ENCODE measurements at regions not wholly inside any gene's neighbourhood (a gene's known extent, or its start where the extent isn't known, plus 50 kb on each side); places are given as distances from the start of the nearest gene placed in this dataset.
"Not testable (repeated sequence)": the region's sequence is repeated elsewhere in the genome, so short reads cannot be mapped to it uniquely, and the experiment has no call there.

GRCh38 chr17:77086433-77087010 lies 54.2 kb upstream of the SEC14L1 start:
- peak overlapping the region; percentile 43 for H3K9ac ChIP-seq (ENCODE audit: insufficient read length, low read depth)
- H3K27me3 ChIP-seq (ENCODE audit: insufficient read depth, insufficient read length): no peaks in the 10 kb centered on the region
- no peaks in the 10 kb centered on the region for H3K9me3 ChIP-seq (ENCODE audit: insufficient read depth, low read length)

GRCh38 chr17:77087650-77088454 lies 52.9 kb upstream of the SEC14L1 start:
- Histone ChIP-seq H3K9me3 (ENCODE audit: insufficient read depth, low read length) (no peaks in the 10 kb centered on the region), H3K4me1 (ENCODE audit: insufficient read depth, insufficient read length) (no peaks in the 10 kb centered on the region), H3K27me3 (ENCODE audit: insufficient read depth, insufficient read length) (no peaks in the 10 kb centered on the region), H3K4me3 (ENCODE audit: insufficient read length, low read depth) (no peak overlapping the region), H3K36me3 (ENCODE audit: insufficient read depth, insufficient read length, low read length) (peaks cover 26% of the 10 kb centered on the region), H3K9ac (ENCODE audit: insufficient read length, low read depth) (no peak overlapping the region)
- TF ChIP-seq ZNF274 (IDR thresholded peaks at IDR 0.05; ENCODE audit: low read depth, low read length) (no peak), YY1 (IDR thresholded peaks at IDR 0.05; ENCODE audit: insufficient read depth, insufficient read length) (no peak), SUZ12 (IDR thresholded peaks at IDR 0.05; ENCODE audit: extremely low read depth, insufficient read depth, insufficient read length) (no peak)
- no peak for DNase-seq (ENCODE audit: low read depth, low spot score)

More at GRCh38 chr17:77086433-77087010, 54.2 kb upstream of the SEC14L1 start:
- peak; percentile 76 for DNase-seq (ENCODE audit: low read depth, low spot score)
- H3K4me3 ChIP-seq (ENCODE audit: insufficient read length, low read depth): no peak overlapping the region
- no peak for TF ChIP-seq ZNF274 (IDR thresholded peaks at IDR 0.05; ENCODE audit: low read depth, low read length)
- TF ChIP-seq SUZ12 (IDR thresholded peaks at IDR 0.05; ENCODE audit: extremely low read depth, insufficient read depth, insufficient read length): no peak
- no peak for TF ChIP-seq YY1 (IDR thresholded peaks at IDR 0.05; ENCODE audit: insufficient read depth, insufficient read length)
- H3K4me1 ChIP-seq (ENCODE audit: insufficient read depth, insufficient read length): no peaks in the 10 kb centered on the region
- peaks cover 19% of the 10 kb centered on the region for H3K36me3 ChIP-seq (ENCODE audit: insufficient read depth, insufficient read length, low read length)

DNA sequence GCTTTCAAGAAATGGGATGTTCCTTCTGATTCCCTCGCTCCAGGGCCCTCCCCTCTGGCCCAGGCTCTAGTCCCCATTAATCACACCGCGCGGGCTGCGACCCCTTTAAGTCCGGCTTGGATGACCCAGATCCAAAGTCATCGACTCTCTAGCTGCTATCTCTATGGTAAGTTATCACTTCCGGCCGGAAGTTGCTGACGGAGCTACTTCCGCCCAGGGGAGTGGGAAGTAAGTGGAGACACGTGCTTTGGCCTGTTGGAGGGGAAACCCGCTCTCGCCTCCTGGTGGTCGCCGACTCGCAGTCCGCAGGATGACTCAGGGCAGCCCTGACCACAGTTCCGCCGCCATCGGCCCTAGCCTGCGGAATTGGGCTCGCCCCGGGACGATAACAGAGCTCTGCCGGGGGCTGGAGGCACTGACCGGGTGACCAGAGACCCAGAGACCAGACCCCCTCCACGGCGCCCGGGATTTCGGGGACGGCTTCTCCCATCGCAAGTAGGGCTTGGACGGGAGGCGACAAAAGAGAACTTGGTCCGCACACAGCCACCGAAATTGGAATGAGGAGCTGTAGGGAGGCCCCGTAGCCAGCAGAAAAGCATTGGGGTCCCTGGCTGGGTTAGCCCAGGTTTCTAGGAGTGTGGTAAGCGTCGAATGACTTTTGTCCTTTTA lies 52.2 kb upstream of the SEC14L1 start:
- H3K9ac ChIP-seq (ENCODE audit: insufficient read length, low read depth): peak overlapping the region; percentile 85
- H3K4me1 ChIP-seq (ENCODE audit: insufficient read depth, insufficient read length): no peaks in the 10 kb centered on the region
- H3K36me3 ChIP-seq (ENCODE audit: insufficient read depth, insufficient read length, low read length): peaks cover 34% of the 10 kb centered on the region
- DNase-seq (ENCODE audit: low read depth, low spot score): peak; percentile 74
- H3K9me3 ChIP-seq (ENCODE audit: insufficient read depth, low read length): no peaks in the 10 kb centered on the region
- H3K27me3 ChIP-seq (ENCODE audit: insufficient read depth, insufficient read length): no peaks in the 10 kb centered on the region
- no peak for TF ChIP-seq ZNF274 (IDR thresholded peaks at IDR 0.05; ENCODE audit: low read depth, low read length)
- no peak for TF ChIP-seq SUZ12 (IDR thresholded peaks at IDR 0.05; ENCODE audit: extremely low read depth, insufficient read depth, insufficient read length)
- TF ChIP-seq YY1 (IDR thresholded peaks at IDR 0.05; ENCODE audit: insufficient read depth, insufficient read length): no peak
- peak overlapping the region; percentile 77 for H3K4me3 ChIP-seq (ENCODE audit: insufficient read length, low read depth)

- Histone ChIP-seq H3K27me3 (ENCODE audit: insufficient read depth, insufficient read length) (no peaks in the 10 kb centered on the region), H3K4me3 (ENCODE audit: insufficient read length, low read depth) (peak overlapping the region; percentile 77), H3K9me3 (ENCODE audit: insufficient read depth, low read length) (no peaks in the 10 kb centered on the region), H3K36me3 (ENCODE audit: insufficient read depth, insufficient read length, low read length) (peaks cover 37% of the 10 kb centered on the region), H3K9ac (ENCODE audit: insufficient read length, low read depth) (peak overlapping the region; percentile 85), H3K4me1 (ENCODE audit: insufficient read depth, insufficient read length) (no peaks in the 10 kb centered on the region)
- DNase-seq (ENCODE audit: low read depth, low spot score): no peak
- TF ChIP-seq SUZ12 (IDR thresholded peaks at IDR 0.05; ENCODE audit: extremely low read depth, insufficient read depth, insufficient read length) (no peak), ZNF274 (IDR thresholded peaks at IDR 0.05; ENCODE audit: low read depth, low read length) (no peak), YY1 (IDR thresholded peaks at IDR 0.05; ENCODE audit: insufficient read depth, insufficient read length) (no peak)
Observed at GRCh38 chr17:77089124-77089490, 51.7 kb upstream of the SEC14L1 start.

DNA sequence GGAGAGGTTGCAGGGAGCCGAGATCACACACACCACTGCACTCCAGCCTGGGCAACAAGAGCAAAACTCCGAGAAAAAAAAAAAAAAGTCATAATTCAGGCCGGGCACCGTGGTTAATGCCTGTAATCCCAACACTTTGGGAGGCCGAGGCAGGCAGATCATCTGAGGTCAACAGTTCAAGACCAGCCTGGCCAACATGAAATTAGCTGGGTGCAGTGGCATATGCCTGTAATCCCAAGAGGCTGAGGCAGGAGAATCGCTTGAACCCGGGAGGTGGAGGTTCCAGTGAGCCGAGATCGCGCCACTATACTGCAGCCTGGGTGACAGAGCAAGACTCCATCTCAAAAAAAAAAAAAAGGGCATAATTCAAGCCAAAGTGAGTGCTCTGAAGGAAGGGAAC lies 50.8 kb upstream of the SEC14L1 start:
- not testable (repeated sequence) for H3K9ac ChIP-seq (ENCODE audit: insufficient read length, low read depth); H3K4me3 ChIP-seq (ENCODE audit: insufficient read length, low read depth); H3K27me3 ChIP-seq (ENCODE audit: insufficient read depth, insufficient read length); H3K4me1 ChIP-seq (ENCODE audit: insufficient read depth, insufficient read length); H3K9me3 ChIP-seq (ENCODE audit: insufficient read depth, low read length); DNase-seq (ENCODE audit: low read depth, low spot score)
- peaks cover 42% of the 10 kb centered on the region for H3K36me3 ChIP-seq (ENCODE audit: insufficient read depth, insufficient read length, low read length)

DNA sequence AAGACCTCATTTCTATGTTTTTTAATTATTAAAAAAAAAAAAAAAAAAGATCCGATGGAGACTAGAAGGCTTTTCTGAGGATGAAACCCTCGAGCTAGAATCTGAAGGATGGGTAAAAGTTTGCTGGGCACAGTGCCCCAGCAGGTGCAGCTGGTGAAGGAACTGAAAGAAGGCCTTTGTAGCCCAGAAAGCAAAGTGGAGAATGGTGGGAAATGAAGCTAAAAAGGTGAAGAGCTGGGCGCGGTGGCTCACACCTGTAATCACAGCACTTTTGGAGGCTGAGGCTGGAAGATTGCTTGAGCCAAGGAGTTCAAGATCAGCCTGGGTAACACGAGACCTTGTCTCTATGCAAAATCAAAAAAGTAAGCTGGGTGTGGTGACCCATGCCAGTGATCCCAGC lies 50.3 kb upstream of the SEC14L1 start:
- no peaks in the 10 kb centered on the region for H3K4me1 ChIP-seq (ENCODE audit: insufficient read depth, insufficient read length)
- DNase-seq (ENCODE audit: low read depth, low spot score): no peak
- H3K27me3 ChIP-seq (ENCODE audit: insufficient read depth, insufficient read length): no peaks in the 10 kb centered on the region
- TF ChIP-seq ZNF274 (IDR thresholded peaks at IDR 0.05; ENCODE audit: low read depth, low read length) (no peak), SUZ12 (IDR thresholded peaks at IDR 0.05; ENCODE audit: extremely low read depth, insufficient read depth, insufficient read length) (no peak), YY1 (IDR thresholded peaks at IDR 0.05; ENCODE audit: insufficient read depth, insufficient read length) (no peak)
- no peaks in the 10 kb centered on the region for H3K9me3 ChIP-seq (ENCODE audit: insufficient read depth, low read length)
- H3K9ac ChIP-seq (ENCODE audit: insufficient read length, low read depth): no peak overlapping the region
- H3K36me3 ChIP-seq (ENCODE audit: insufficient read depth, insufficient read length, low read length): peaks cover 47% of the 10 kb centered on the region
- no peak overlapping the region for H3K4me3 ChIP-seq (ENCODE audit: insufficient read length, low read depth)
